NCI-H2227 (cell line): ENCODE measurements at regions not wholly inside any gene's neighbourhood (a gene's known extent, or its start where the extent isn't known, plus 50 kb on each side); places are given as distances from the start of the nearest gene placed in this dataset.
"Not testable (repeated sequence)": the region's sequence is repeated elsewhere in the genome, so short reads cannot be mapped to it uniquely, and the experiment has no call there.

Experiments
- DNase-seq: peaks from one replicate; lab custom pipeline; 2025; ENCODE audit not compliant: unreplicated experiment; lab: John Stamatoyannopoulos, UW

DNA sequence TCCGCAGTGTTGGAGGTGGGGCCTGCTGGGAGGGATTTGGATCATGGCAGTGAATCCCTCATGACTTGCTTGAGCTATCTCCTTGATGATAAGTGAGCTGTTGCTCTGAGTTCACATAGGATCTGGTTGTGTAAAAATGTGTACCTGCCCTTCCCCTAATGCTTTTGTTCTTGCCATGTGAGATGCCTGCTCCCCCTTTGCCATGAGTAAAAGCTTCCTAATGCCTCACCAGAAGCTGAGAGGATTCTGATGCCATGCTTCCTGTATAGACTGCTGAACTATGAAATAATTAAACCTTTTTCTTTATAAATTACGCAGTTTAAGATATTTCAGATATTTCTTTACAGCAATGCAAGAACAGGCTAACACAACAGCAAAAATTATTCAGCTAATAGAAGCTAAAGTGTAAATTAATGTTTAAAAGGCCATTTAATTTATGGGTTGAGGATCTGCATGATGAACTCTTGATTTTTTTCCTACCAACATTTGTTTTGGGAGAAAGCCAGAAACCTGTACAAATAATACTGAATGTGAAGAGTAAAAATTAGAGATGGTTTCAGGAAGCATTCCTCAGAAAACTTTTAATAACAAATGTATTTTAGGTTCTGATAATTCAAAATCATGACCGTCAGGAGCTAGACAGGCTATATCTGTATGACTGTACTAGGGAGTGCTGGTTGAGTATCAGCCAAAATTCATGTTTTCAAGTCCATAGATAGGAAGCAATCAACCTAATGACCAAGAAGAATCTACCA is 177.5 kb upstream of the GRIA4 start:
- no peak for DNase-seq

DNA sequence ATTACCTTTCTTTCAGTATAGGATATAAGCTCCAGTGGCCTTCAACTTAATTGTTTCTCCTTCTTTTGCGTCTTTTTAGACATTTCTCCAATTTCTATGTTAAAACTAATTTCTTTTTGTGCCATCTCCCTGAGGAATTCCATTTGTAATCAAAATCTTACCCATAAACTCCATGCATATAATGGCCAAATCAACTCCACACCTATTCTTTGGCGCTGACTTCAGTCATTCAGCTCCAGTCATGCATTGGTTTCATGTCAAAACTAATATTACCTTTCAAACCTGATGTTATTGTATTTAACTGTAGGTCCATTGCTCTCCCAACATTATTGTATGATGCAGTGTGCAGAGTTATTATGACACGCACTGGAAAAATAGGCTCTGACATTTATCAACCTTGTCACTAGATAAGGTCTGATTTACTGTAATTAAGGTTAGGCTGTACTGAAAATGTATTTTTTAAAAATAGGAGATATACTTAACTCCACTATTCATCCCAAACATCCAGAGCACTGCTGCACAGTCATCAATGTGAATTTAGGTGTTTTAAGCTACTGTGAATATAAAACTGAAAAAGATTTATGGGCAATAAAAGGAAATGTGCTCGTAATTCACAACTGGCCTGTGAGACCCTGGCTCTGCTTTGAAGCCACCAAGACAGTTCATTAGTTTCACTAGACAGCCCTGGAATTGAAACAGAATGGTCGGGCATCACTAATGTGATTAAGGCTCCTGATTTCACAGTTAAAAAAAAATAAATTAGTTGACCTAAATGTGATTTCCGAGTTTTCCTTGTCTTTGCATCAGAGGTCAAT is 180.6 kb upstream of the GRIA4 start:
- peak; percentile 28 for DNase-seq

DNA sequence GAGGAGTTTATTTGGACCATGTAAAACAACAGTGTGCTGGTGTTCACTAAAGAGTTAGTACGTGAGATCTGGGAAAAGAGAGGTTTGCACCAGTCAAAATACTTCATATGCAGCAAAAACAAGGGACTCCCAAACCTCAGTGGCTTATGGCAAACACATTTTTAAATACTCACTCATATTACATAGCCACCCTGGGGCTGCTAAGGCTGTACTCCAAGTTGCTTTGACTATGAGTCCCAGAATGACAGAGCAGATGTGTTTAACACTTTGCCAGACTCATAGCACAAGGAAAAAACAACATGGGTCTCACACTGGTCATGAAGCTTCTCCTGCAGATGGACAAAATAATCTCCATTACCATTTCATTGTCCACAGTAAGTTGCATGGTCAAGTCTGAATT is 202.8 kb upstream of the GRIA4 start:
- DNase-seq: no peak

DNA sequence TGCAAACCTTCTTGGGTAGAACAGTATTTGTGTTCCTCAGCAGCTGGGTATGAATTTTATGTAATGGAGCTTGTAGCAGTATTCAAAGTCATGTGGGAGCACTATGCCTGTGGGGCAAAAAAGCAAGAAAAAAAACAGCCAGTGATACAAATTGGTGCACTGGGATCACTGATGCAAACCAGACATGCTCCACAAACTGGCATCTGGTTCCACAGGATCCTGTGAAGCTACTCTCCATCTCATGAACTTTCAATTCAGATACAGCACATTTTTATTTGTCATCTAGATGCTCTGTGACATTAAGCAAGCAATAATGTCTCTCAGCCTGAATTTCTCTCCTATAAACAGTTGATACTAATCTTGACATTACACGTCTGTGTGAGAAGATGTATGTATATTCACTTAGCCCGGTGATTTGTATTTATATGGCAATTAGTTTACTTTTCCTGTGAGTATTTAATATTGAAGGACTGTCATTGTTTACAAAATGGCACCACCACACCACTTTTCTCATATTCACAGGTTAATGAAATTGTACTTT is 208.5 kb upstream of the GRIA4 start:
- no peak for DNase-seq

DNA sequence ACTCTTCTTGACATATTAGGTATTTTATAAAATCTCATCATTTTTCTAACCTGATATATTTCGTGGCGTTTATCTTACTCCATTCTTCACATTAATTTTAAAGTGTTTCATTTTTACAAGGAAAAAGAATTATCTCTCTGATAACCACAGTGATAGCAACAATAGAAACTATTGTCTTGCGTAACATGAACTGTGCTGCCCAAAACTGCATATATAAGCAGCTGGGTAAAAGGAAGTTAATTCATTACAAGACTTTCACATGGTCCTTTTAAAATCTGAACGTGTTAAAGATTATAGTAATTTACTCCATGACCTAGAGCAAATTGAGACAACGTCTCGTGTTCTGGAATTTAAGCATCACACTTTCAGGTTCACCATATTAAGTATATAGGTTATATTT is 210.4 kb upstream of the GRIA4 start:
- DNase-seq: no peak

GRCh38 chr11:105398636-105399035 is 211.2 kb upstream of the GRIA4 start:
- DNase-seq: no peak

- DNase-seq: no peak
These were observed 216.5 kb upstream of the GRIA4 start for GRCh38 chr11:105393326-105393725.

DNA sequence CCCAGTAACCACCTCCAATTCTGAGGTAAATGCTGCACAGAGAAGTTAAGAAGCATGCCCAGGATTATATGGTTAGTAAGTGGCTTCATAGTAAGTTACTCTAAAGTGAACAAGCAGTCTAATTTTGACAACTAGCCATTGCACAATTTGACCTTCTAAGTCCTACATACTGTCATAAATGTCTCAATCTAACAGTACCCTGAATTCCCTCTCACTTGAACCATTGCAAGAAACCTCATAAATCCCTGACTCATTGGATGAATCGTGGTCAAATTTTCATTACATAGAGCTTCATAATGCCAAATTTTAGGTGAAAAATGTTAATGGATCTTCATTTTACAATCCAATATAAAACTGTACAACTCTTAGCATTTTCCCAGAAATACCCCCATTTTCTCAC is 217.3 kb upstream of the GRIA4 start:
- no peak for DNase-seq

- no peak for DNase-seq
These were observed 219.9 kb upstream of the GRIA4 start for GRCh38 chr11:105389952-105390351.

- no peak for DNase-seq
These were observed 221.9 kb upstream of the GRIA4 start for GRCh38 chr11:105388006-105388405.

GRCh38 chr11:105381941-105382340 is 227.9 kb upstream of the GRIA4 start:
- DNase-seq: no peak

GRCh38 chr11:105377870-105378269 is 232.0 kb upstream of the GRIA4 start:
- no peak for DNase-seq

DNA sequence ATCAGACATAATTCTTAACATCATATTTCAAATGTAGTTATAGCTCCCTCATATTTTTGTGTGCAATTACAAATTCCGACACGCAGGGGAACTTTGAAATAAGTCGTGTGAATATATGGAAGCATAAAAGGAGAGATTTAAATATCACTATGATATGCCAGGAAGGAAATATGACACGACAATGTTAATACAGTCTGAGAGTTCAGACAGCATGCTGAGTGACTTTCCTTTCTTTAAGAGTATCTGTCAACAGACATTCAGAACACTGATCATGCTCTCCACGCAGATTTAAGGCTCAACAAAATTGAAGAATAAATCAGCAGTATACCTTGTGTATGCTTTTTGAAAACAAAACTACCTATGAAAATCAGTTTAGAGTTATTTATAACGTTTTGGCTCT is 232.6 kb upstream of the CARD18 start:
- DNase-seq: no peak

DNA sequence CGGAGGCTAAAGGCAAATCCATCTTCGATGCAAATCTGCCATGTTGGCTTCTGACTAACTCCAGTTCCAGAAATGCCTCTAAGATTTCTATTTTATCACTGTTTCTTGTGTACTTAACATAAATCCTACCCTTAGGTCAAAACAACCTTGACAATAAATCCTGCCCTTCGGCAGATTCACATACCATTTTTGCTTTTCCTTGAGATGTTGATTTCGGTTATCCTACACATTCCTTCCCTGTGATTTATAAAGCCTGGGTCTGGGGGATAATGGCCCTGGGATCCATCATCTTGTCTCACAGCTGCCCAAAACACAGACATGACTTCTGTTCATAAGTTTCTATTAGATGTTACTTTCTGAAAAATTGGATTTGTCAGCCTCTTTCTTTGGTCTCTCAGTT is 231.7 kb upstream of the CARD18 start:
- DNase-seq: no peak

DNA sequence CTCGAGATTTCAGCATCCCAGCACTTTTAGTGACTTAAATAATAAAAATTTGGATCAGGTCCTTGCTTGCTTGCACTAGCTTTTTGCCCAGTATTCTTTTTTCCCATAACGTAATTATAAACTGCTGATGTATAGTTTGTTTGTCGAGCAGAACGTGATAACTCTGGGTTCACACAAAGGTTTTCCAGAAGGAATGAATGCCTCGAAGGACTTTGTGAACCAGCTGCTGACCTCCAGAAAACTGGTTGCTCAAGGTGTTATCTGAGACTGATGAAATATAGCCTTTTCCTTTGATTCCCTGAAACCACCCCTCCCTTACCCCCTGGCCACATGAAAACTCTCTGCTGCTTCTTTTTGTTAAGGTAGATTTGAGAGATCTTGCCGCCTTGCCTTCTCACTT is 229.1 kb upstream of the CARD18 start:
- DNase-seq: no peak

- DNase-seq: no peak
These were observed 227.6 kb upstream of the CARD18 start for GRCh38 chr11:105367129-105367528.

DNA sequence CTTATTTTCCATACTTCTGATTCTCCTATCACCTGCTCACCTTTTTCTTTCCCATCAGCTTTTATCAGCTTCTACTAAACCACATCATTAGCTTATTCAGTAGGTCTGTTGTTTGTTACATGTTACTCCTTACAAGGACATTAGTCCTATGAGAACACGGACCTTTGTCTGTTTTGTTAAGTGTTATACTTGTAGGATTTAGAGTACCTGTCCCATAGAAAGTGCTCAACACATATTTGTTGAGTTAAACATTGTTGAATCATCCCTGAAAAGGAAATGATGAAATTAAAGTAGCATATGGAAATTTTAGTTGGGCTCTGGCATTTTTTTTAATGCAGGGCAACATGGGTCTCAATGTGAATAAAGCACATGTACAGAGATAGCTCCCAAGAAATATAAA is 222.1 kb upstream of the CARD18 start:
- no peak for DNase-seq

DNA sequence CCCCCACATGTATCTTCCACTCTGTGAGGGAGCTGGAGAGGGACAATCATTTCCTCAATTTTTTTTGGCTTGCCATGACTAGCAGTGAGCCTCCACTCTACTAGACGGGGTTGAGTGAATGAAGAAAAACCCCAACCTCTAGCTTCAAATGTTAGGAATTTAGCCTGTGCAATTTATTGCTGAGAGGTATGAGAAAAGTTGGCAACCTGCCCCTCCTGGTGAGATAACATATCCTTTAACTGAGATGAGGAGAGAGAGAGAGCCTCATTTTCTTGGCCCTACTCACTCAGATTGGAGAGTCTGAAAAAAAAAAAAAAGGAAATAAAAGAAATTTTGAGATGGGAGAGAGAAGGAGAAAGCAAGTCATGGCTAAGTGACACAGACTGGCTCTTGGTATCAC is 218.2 kb upstream of the CARD18 start:
- no peak for DNase-seq

- DNase-seq: no peak
These were observed 217.6 kb upstream of the CARD18 start for GRCh38 chr11:105357146-105357545.

DNA sequence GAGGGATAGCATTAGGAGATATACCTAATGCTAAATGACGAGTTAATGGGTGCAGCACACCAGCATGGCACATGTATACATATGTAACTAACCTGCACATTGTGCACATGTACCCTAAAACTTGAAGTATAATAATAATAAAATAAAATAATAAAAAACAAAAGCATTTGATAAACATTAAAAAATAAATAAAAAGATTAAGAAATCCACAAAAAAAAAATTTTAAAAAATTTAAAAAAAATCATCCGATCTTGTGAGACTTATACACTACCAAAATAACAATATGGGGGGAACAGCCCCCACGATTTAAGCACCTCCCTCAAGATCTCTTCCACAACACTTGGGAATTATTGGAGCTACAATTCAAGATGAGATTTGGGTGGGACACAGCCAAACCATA is 210.3 kb upstream of the CARD18 start:
- not testable (repeated sequence) for DNase-seq

DNA sequence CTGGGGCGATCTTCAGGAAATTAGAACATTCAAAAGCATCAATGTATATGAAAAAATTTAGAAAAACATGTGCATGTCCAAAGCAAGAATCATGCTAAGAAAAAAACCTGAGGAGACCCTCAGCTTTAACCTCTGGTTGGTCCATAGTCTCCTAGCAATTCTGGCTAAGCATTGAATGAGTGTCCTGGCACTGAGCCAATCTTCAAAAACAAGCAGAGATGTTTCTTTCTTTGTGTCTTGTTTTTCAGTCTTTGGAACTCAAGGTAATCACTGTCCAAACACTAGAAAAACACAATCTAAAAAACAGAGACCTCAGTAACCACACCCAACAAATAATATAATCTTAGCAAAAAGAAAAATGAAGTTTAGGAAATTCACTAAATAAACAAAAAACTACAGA is 205.4 kb upstream of the CARD18 start:
- no peak for DNase-seq

DNA sequence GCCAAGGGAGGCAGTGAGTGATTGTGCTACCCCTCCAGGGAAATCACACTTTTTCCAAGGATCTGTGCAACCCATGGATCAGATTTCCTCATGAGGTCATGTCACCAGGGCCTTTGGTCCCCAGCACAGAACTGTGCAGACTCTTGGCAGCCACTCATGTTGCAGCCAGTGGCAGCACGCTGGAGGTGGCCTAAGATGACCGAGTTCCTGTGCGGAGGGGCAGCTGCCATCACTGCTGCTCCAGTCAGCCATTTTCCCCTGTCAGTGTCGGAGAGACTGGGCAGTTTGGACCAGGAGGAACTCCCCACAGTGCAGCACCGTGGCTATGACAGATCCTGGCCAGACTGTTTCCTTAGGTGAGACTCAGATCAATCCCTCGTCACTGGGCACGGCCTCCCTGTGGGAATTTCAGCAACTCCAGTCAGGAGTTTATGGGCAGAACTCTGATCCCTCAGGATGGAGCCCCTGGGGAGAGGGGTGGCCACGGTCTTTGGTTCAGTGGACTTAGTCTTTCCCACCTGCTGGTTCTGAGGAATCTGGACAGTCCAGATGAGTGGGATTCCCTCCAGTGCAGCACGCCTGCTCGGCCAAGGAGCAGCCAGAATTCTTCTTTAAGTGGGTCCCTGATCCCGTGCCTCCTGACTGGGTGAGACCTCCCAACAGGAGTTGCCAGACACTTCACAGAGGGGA is 194.6 kb upstream of the CARD18 start:
- no peak for DNase-seq
